Suprapubic skin (tissue), 4 donors: ENCODE measurements at regions not wholly inside any gene's neighbourhood (a gene's known extent, or its start where the extent isn't known, plus 50 kb on each side); places are given as distances from the start of the nearest gene placed in this dataset.

ENCODE experiments used
- DNase-seq, 2 donors: peaks; one replicate each; pipeline ENCODE4 v3.0.0-alpha.2; 2019; ENCODE audit warnings: low spot score in 2 of 2
- H3K27ac ChIP-seq: fragments of 200-600 bp; sonication (generic); one replicate; pipeline ENCODE4 v1.5.1; 2019
- H3K27me3 ChIP-seq: fragments of 200-600 bp; sonication (generic); one replicate; pipeline ENCODE4 v1.5.1; 2019
- H3K36me3 ChIP-seq: fragments of 200-600 bp; sonication (generic); one replicate; pipeline ENCODE4 v1.5.1; 2019
- H3K4me1 ChIP-seq: fragments of 200-600 bp; sonication (generic); one replicate; pipeline ENCODE4 v1.5.1; 2019
- H3K4me3 ChIP-seq: fragments of 200-600 bp; sonication (generic); one replicate; pipeline ENCODE4 v1.5.1; 2019; ENCODE audit warnings: mild to moderate bottlenecking
- H3K9me3 ChIP-seq: fragments of 200-600 bp; sonication (generic); one replicate; pipeline ENCODE4 v1.5.1; 2019
- CTCF ChIP-seq, 2 donors: fragments of 200-600 bp in 1 of 2; fragments of 450-650 bp in 1 of 2; sonication (generic) in 1 of 2; IDR thresholded peaks; one replicate each; pipeline ENCODE4 v1.5.1; 2016 to 2019; ENCODE audit warnings: antibody characterized with exemption in 2 of 2, mild to moderate bottlenecking in 1 of 2, moderate library complexity in 1 of 2
- EP300 ChIP-seq: sonication (generic); formaldehyde crosslinking; IDR thresholded peaks from one replicate; pipeline ENCODE4 v1.6.1; 2017; ENCODE audit warnings: antibody characterized with exemption
- POLR2A ChIP-seq, 2 donors: fragments of 450-650 bp; IDR thresholded peaks; one replicate each; pipeline ENCODE4 v1.6.1; 2017; ENCODE audit warnings: antibody characterized with exemption in 2 of 2, mild to moderate bottlenecking in 2 of 2, moderate library complexity in 2 of 2
- POLR2AphosphoS5 ChIP-seq, 3 donors: sonication (generic); formaldehyde crosslinking; IDR thresholded peaks; one replicate each; pipeline ENCODE4 v1.6.1; 2017; ENCODE audit warnings: antibody characterized with exemption in 3 of 3
- WGBS: methylation state at CpG from one replicate; pipeline ENCODE4 v1.1.5; 2018; 5-methylcytosine and 5-hydroxymethylcytosine counted together

- no peaks in the 10 kb centered on the region for H3K9me3 ChIP-seq
- H3K27me3 ChIP-seq = peaks cover 18% of the 10 kb centered on the region
- 11% methylated on average over 11 of the region's 11 CpGs for WGBS
- H3K27ac ChIP-seq = no peak overlapping the region
- no peak overlapping the region for H3K4me3 ChIP-seq
- TF ChIP-seq POLR2A (IDR thresholded peaks at IDR 0.05) (no peak), CTCF (IDR thresholded peaks at IDR 0.05) (no peak), EP300 (no peak), POLR2AphosphoS5 (IDR thresholded peaks at IDR 0.05) (no peak)
- DNase-seq = no peak
- H3K36me3 ChIP-seq = no peaks in the 10 kb centered on the region
- no peaks in the 10 kb centered on the region for H3K4me1 ChIP-seq
Observed at GRCh38 chr6:28719275-28719940, 193.7 kb downstream of the GPX5 start.

DNA sequence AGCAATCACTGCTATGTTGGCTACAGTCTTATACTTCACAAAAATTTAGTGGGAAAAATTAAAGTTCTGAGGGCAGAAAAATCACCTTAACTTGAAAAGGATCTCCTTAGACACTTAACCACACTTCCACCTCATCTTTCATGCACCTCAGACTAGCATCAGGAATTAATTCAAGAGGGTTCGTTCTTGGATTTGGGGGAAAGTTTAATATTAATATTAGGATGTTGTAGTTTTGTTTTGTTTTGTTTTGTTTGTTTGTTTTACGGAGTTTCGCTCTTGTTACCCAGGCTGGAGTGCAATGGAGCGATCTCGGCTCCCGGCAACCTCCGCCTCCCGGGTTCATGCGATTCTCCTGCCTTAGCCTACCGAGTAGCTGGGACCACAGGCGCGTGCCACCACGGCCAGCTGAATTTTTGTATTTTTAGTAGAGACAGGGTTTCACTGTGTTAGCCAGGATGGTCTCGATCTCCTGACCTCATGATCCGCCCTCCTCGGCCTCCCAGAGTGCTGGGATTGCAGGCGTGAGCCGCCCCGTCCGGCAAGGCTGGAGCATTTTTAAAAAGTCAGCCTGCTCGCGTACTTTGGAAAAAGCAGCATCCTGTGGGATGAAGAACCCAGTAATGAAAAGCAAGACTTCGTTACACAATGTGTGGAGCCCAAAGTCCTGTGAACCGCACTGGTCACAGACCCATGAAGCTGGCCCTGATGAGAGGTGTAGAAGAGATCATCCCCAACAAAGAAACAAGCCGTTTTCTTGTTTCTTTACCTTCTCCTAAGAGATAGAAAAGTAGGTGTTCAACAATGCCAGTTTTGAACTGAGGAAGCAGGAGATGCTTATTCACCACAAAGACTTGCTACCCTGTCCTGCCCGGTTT, 194.9 kb downstream of the GPX5 start:
- Histone ChIP-seq H3K27me3 (peaks cover 18% of the 10 kb centered on the region), H3K9me3 (no peaks in the 10 kb centered on the region), H3K27ac (no peak overlapping the region), H3K4me3 (no peak overlapping the region), H3K36me3 (no peaks in the 10 kb centered on the region), H3K4me1 (no peaks in the 10 kb centered on the region)
- WGBS = 62% methylated on average over 26 of the region's 26 CpGs
- TF ChIP-seq CTCF (IDR thresholded peaks at IDR 0.05) (no peak), POLR2AphosphoS5 (IDR thresholded peaks at IDR 0.05) (no peak), EP300 (no peak), POLR2A (IDR thresholded peaks at IDR 0.05) (no peak)
- no peak for DNase-seq

GRCh38 chr6:28721372-28721771, 195.7 kb downstream of the GPX5 start:
- WGBS = 81% methylated on average over 2 of the region's 2 CpGs

GRCh38 chr6:28724395-28724794, 198.7 kb downstream of the GPX5 start:
- no peaks in the 10 kb centered on the region for H3K9me3 ChIP-seq
- no peak overlapping the region for H3K27ac ChIP-seq
- peaks cover 23% of the 10 kb centered on the region for H3K27me3 ChIP-seq
- H3K4me1 ChIP-seq = peaks cover 8% of the 10 kb centered on the region
- H3K36me3 ChIP-seq = no peaks in the 10 kb centered on the region
- TF ChIP-seq CTCF (IDR thresholded peaks at IDR 0.05) (no peak), POLR2AphosphoS5 (IDR thresholded peaks at IDR 0.05) (no peak), POLR2A (IDR thresholded peaks at IDR 0.05) (no peak), EP300 (no peak)
- H3K4me3 ChIP-seq = no peak overlapping the region
- DNase-seq = no peak
- 64% methylated on average over 1 of the region's 1 CpG for WGBS

More at GRCh38 chr6:28721372-28721771, 195.7 kb downstream of the GPX5 start:
- Histone ChIP-seq H3K4me3 (no peak overlapping the region), H3K27me3 (peaks cover 21% of the 10 kb centered on the region), H3K36me3 (no peaks in the 10 kb centered on the region), H3K4me1 (no peaks in the 10 kb centered on the region), H3K9me3 (no peaks in the 10 kb centered on the region), H3K27ac (no peak overlapping the region)
- TF ChIP-seq POLR2AphosphoS5 (IDR thresholded peaks at IDR 0.05) (no peak), CTCF (IDR thresholded peaks at IDR 0.05) (no peak), POLR2A (IDR thresholded peaks at IDR 0.05) (no peak), EP300 (no peak)
- no peak for DNase-seq

- no peak overlapping the region for H3K27ac ChIP-seq
- TF ChIP-seq POLR2AphosphoS5 (IDR thresholded peaks at IDR 0.05) = no peak
- TF ChIP-seq CTCF (IDR thresholded peaks at IDR 0.05) = no peak
- TF ChIP-seq EP300 = no peak
- no peak for TF ChIP-seq POLR2A (IDR thresholded peaks at IDR 0.05)
- H3K4me3 ChIP-seq = no peak overlapping the region
- H3K36me3 ChIP-seq = no peaks in the 10 kb centered on the region
- WGBS = 62% methylated on average over 2 of the region's 2 CpGs
- no peak for DNase-seq
- no peaks in the 10 kb centered on the region for H3K9me3 ChIP-seq
- peaks cover 8% of the 10 kb centered on the region for H3K4me1 ChIP-seq
- H3K27me3 ChIP-seq = peaks cover 32% of the 10 kb centered on the region
Observed at GRCh38 chr6:28725274-28725809, 198.4 kb downstream of the TRIM27 start.
